ENCODE measurements at regions not wholly inside any gene's neighbourhood (a gene's known extent, or its start where the extent isn't known, plus 50 kb on each side); places are given as distances from the start of the nearest gene placed in this dataset.

GRCh38 chr5:2131826-2132496 is 249.2 kb upstream of the IRX4 start:
- DNase-seq, result no peak

GRCh38 chr5:2131196-2131595 is 248.5 kb upstream of the IRX4 start:
- no peak for DNase-seq

- no peak for DNase-seq
These were observed 247.6 kb upstream of the IRX4 start for GRCh38 chr5:2130361-2130760.

- peak; percentile 7 for DNase-seq
These were observed 247.0 kb upstream of the IRX4 start for GRCh38 chr5:2129568-2130272.

- DNase-seq, result peak; percentile 5
These were observed 246.1 kb upstream of the IRX4 start for GRCh38 chr5:2128686-2129355.

- no peak for DNase-seq
These were observed 243.8 kb upstream of the IRX4 start for GRCh38 chr5:2126512-2126911.

GRCh38 chr5:2125901-2126265 is 243.2 kb upstream of the IRX4 start:
- no peak for DNase-seq

GRCh38 chr5:2125171-2125900 is 242.6 kb upstream of the IRX4 start:
- DNase-seq, result no peak

GRCh38 chr5:2124434-2125170 is 241.9 kb upstream of the IRX4 start:
- no peak for DNase-seq

- no peak for DNase-seq
These were observed 241.1 kb upstream of the IRX4 start for GRCh38 chr5:2123874-2124273.

- no peak for DNase-seq
These were observed 237.6 kb upstream of the IRX4 start for GRCh38 chr5:2120361-2120760.

GRCh38 chr5:2119573-2119972 is 236.8 kb upstream of the IRX4 start:
- DNase-seq, result no peak

GRCh38 chr5:2113348-2114131 is 230.8 kb upstream of the IRX4 start:
- DNase-seq, result no peak

GRCh38 chr5:2112173-2113025 is 229.7 kb upstream of the IRX4 start:
- DNase-seq, result no peak

GRCh38 chr5:2111569-2112105 is 228.9 kb upstream of the IRX4 start:
- no peak for DNase-seq

GRCh38 chr5:2110934-2111462 is 228.3 kb upstream of the IRX4 start:
- no peak for DNase-seq

- DNase-seq, result no peak
These were observed 227.6 kb upstream of the IRX4 start for GRCh38 chr5:2110137-2110933.

GRCh38 chr5:2109566-2109965 is 226.8 kb upstream of the IRX4 start:
- DNase-seq, result no peak

GRCh38 chr5:2106721-2107120 is 224.0 kb upstream of the IRX4 start:
- DNase-seq, result no peak

Data from muscle of arm (tissue), 1 donor.